Body of pancreas (tissue), 4 donors: ENCODE measurements at regions not wholly inside any gene's neighbourhood (a gene's known extent, or its start where the extent isn't known, plus 50 kb on each side); places are given as distances from the start of the nearest gene placed in this dataset.

Experiments used
- CTCF ChIP-seq, 7 experiments: fragments of 450-650 bp in 4 of 7; fragments of 200-600 bp in 3 of 7; sonication (generic) in 3 of 7; IDR thresholded peaks; one replicate each; pipeline ENCODE4 v1.5.1; 2016 to 2019; ENCODE audit warnings: antibody characterized with exemption in 7 of 7
- POLR2A ChIP-seq, 3 donors: fragments of 450-650 bp; IDR thresholded peaks; one replicate each; pipeline ENCODE4 v1.6.1; 2016; ENCODE audit warnings: antibody characterized with exemption in 3 of 3, mild to moderate bottlenecking in 2 of 3

DNA sequence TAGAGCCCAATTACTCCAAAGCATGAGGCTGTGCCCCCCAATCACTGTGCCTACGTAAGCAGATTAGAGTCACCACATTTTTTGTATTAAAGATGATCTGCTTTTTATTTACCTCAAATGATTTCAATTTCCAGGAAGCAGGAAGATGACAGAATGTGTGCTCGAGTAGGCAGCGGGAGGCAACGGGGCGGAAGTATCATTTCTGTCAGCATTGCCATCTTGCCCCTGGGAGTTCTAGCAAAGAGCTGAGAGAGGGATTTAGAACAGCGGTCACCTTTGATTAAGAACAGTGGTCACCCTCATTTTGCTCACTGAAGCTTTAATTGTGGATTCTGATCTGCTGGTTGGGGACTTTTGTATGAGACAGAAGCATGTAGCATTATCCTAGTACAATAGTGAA is 117.1 kb upstream of the FAM13C start:
- TF ChIP-seq CTCF (IDR thresholded peaks at IDR 0.05) (no peak), POLR2A (IDR thresholded peaks at IDR 0.05) (no peak)
